ENCODE measurements at regions not wholly inside any gene's neighbourhood (a gene's known extent, or its start where the extent isn't known, plus 50 kb on each side); places are given as distances from the start of the nearest gene placed in this dataset.

GRCh38 chr3:6510713-6511112 lies 350.2 kb upstream of the GRM7 start:
- no peak for DNase-seq (ENCODE audit: low spot score in 2 of 2)
- WGBS, 2 donors = 87 to 88% methylated on average over 1 of the region's 1 CpG
- Histone ChIP-seq H3K36me3 (no peaks in the 10 kb centered on the region), H3K27ac (no peak overlapping the region), H3K4me1 (no peaks in the 10 kb centered on the region), H3K4me3 (no peak overlapping the region), H3K27me3 (no peaks in the 10 kb centered on the region), H3K9me3 (no peaks in the 10 kb centered on the region)
- TF ChIP-seq EP300 (IDR thresholded peaks at IDR 0.05) (no peak), POLR2A (IDR thresholded peaks at IDR 0.05) (no peak), CTCF (IDR thresholded peaks at IDR 0.05) (no peak)

GRCh38 chr3:6512172-6512800 lies 348.6 kb upstream of the GRM7 start:
- H3K4me1 ChIP-seq = no peaks in the 10 kb centered on the region
- H3K27me3 ChIP-seq = no peaks in the 10 kb centered on the region
- H3K36me3 ChIP-seq = no peaks in the 10 kb centered on the region
- WGBS, 2 donors = 46 to 75% methylated on average over 2 of the region's 2 CpGs
- no peak overlapping the region for H3K27ac ChIP-seq
- TF ChIP-seq POLR2A (IDR thresholded peaks at IDR 0.05) (no peak), EP300 (IDR thresholded peaks at IDR 0.05) (no peak), CTCF (IDR thresholded peaks at IDR 0.05) (no peak)
- H3K4me3 ChIP-seq = no peak overlapping the region
- no peaks in the 10 kb centered on the region for H3K9me3 ChIP-seq
- no peak for DNase-seq (ENCODE audit: low spot score in 2 of 2)

DNA sequence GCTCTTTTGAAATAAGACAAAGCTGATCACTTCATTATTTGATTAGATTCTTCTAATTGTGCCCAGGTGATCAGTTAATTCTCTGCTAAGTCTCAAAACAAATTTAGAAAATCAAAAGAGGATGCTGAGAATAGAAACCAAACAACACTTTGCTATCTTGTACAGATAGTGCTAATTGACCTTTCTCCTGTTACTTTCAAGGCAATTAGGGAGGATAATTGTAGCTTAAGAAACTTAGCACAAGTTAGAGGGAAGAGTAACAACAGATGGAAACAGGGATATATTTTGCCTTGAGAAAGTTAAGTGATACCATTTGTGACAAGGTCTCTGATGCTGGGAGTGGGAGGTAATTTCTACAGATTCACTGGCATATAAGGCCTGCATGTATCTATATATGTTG lies 344.8 kb upstream of the GRM7 start:
- Histone ChIP-seq H3K27me3 (no peaks in the 10 kb centered on the region), H3K36me3 (no peaks in the 10 kb centered on the region), H3K4me3 (no peak overlapping the region), H3K9me3 (no peaks in the 10 kb centered on the region), H3K27ac (no peak overlapping the region), H3K4me1 (no peaks in the 10 kb centered on the region)
- no peak for TF ChIP-seq CTCF (IDR thresholded peaks at IDR 0.05)
- TF ChIP-seq POLR2A (IDR thresholded peaks at IDR 0.05) = no peak
- no peak for TF ChIP-seq EP300 (IDR thresholded peaks at IDR 0.05)
- no peak for DNase-seq (ENCODE audit: low spot score in 2 of 2)

- Histone ChIP-seq H3K4me3 (no peak overlapping the region), H3K27me3 (no peaks in the 10 kb centered on the region), H3K27ac (no peak overlapping the region), H3K9me3 (no peaks in the 10 kb centered on the region), H3K36me3 (no peaks in the 10 kb centered on the region), H3K4me1 (no peaks in the 10 kb centered on the region)
- TF ChIP-seq CTCF (IDR thresholded peaks at IDR 0.05) (no peak), EP300 (IDR thresholded peaks at IDR 0.05) (no peak), POLR2A (IDR thresholded peaks at IDR 0.05) (no peak)
- WGBS, 2 donors = 40 to 78% methylated on average over 2 of the region's 2 CpGs
- no peak for DNase-seq (ENCODE audit: low spot score in 2 of 2)
These were observed 344.2 kb upstream of the GRM7 start for GRCh38 chr3:6516694-6517093.

DNA sequence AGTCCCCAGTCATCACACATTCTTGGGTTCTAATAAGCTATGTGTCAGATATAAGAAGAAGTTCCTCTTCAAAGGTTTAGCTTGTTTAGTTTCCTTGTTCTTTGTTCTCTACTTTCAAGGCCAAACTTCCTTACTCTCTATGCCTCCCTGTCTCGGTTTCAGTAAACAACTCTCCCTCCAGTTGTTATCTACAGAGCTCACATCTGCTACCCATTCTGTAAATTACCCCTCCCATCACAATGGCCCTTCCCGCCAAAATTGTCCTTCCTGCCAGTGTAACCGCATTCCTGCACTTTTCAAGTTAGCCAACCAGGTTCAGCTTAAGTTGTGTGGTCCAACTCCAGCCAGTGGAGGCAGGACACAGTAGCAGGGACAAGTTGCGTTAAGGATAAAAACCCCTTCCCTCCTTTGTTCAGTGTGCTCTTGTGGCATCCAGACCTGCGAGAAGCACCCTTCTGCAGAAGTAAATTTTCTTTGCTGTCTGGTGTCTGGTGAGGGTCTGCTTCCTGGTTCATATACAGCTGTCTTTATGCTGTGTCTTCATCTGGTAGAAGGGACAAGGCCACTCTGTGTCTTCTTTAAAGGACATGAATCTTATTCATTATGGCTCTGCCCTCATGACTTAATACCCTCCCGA lies 342.1 kb upstream of the GRM7 start:
- WGBS, 2 donors = 75 to 76% methylated on average over 6 of the region's 6 CpGs
- no peak overlapping the region for H3K4me3 ChIP-seq
- no peaks in the 10 kb centered on the region for H3K27me3 ChIP-seq
- TF ChIP-seq CTCF (IDR thresholded peaks at IDR 0.05) (no peak), POLR2A (IDR thresholded peaks at IDR 0.05) (no peak), EP300 (IDR thresholded peaks at IDR 0.05) (no peak)
- no peak for DNase-seq (ENCODE audit: low spot score in 2 of 2)
- H3K27ac ChIP-seq = no peak overlapping the region
- no peaks in the 10 kb centered on the region for H3K36me3 ChIP-seq
- no peaks in the 10 kb centered on the region for H3K9me3 ChIP-seq
- H3K4me1 ChIP-seq = no peaks in the 10 kb centered on the region
